Neural cell (in vitro differentiated cells): ENCODE measurements at regions not wholly inside any gene's neighbourhood (a gene's known extent, or its start where the extent isn't known, plus 50 kb on each side); places are given as distances from the start of the nearest gene placed in this dataset.

ENCODE experiments used
- H2AFZ ChIP-seq: fragments of 200-600, 300-800 bp; sonication (generic), shearing (Covaris generic); 2 replicates; pipeline ENCODE4 v1.6.0; 2014; ENCODE audit warnings: low read depth, mild to moderate bottlenecking, antibody characterized with exemption, low read length, moderate library complexity
- H3F3A ChIP-seq: fragments of 200-600 bp; shearing (Covaris generic); 2 replicates; pipeline ENCODE4 v1.6.1; 2016; ENCODE audit warnings: mild to moderate bottlenecking, moderate library complexity, mixed read lengths, antibody characterized with exemption, low read length; ENCODE audit not compliant: insufficient read depth, poor library complexity, severe bottlenecking
- H3K27ac ChIP-seq: fragments of 200-600, 300-800 bp; sonication (generic), shearing (Covaris generic); 2 replicates; pipeline ENCODE4 v1.5.1; 2014; ENCODE audit warnings: mild to moderate bottlenecking, low read length, moderate library complexity
- H3K27me3 ChIP-seq: fragments of 300-800, 200-600 bp; sonication (generic), shearing (Covaris generic); 2 replicates; pipeline ENCODE4 v1.6.0; 2014; ENCODE audit warnings: mild to moderate bottlenecking, low read depth, low read length, moderate library complexity; ENCODE audit not compliant: insufficient read depth
- H3K36me3 ChIP-seq: fragments of 300-800, 200-600 bp; sonication (generic), shearing (Covaris generic); 2 replicates; pipeline ENCODE4 v1.5.1; 2014; ENCODE audit warnings: mild to moderate bottlenecking, antibody characterized with exemption, low read length, moderate library complexity; ENCODE audit not compliant: insufficient read depth
- H3K4me2 ChIP-seq: fragments of 300-800, 200-600 bp; sonication (generic), shearing (Covaris generic); 2 replicates; pipeline ENCODE4 v1.6.0; 2014; ENCODE audit warnings: mild to moderate bottlenecking, low read length
- H3K4me3 ChIP-seq: fragments of 300-800, 200-600 bp; sonication (generic), shearing (Covaris generic); 2 replicates; pipeline ENCODE4 v1.5.1; 2014; ENCODE audit warnings: mild to moderate bottlenecking, low read length, moderate library complexity
- H3K79me2 ChIP-seq: fragments of 200-600 bp; shearing (Covaris generic); replicated peaks from 2 replicates; pipeline ENCODE4 v1.6.0; 2014; ENCODE audit warnings: mild to moderate bottlenecking, low read length, moderate library complexity; ENCODE audit not compliant: insufficient read depth
- H3K9ac ChIP-seq: fragments of 300-800, 200-600 bp; sonication (generic), shearing (Covaris generic); 2 replicates; pipeline ENCODE4 v1.6.1; 2016; ENCODE audit warnings: mild to moderate bottlenecking, low read length, mixed read lengths
- H3K9me2 ChIP-seq: fragments of 200-600 bp; shearing (Covaris generic); 2 replicates; pipeline ENCODE4 v1.6.1; 2016; ENCODE audit warnings: mild to moderate bottlenecking, low read length, mixed read lengths; ENCODE audit not compliant: insufficient read depth
- H3K9me3 ChIP-seq: fragments of 200-600, 300-800 bp; sonication (generic), shearing (Covaris generic); 2 replicates; pipeline ENCODE4 v1.6.1; 2016; ENCODE audit warnings: mild to moderate bottlenecking, mixed run types, low read length, moderate library complexity, mixed read lengths
- H4K20me1 ChIP-seq: fragments of 200-600 bp; shearing (Covaris generic); 2 replicates; pipeline ENCODE4 v1.6.1; 2016; ENCODE audit warnings: mild to moderate bottlenecking, mixed run types; ENCODE audit not compliant: insufficient read depth
- CTCF ChIP-seq: fragments of 450-650 bp; IDR thresholded peaks from 2 replicates; pipeline ENCODE4 v1.5.1; 2014; ENCODE audit warnings: antibody characterized with exemption, mild to moderate bottlenecking, moderate library complexity; ENCODE audit not compliant: poor library complexity, severe bottlenecking
- EP300 ChIP-seq: fragments of 450-650 bp; conservative IDR thresholded peaks from 2 replicates; pipeline ENCODE4 v1.6.1; 2014; ENCODE audit warnings: antibody characterized with exemption, mild to moderate bottlenecking, moderate library complexity; ENCODE audit not compliant: poor library complexity, severe bottlenecking
- EZH2 ChIP-seq: fragments of 200-600, 300-800 bp; shearing (Covaris generic), sonication (generic); IDR thresholded peaks from 2 replicates; pipeline ENCODE4 v1.6.1; 2014; ENCODE audit warnings: antibody characterized with exemption, low read length, borderline replicate concordance, mild to moderate bottlenecking; ENCODE audit not compliant: insufficient read depth, poor library complexity, severe bottlenecking
- MXI1 ChIP-seq: fragments of 450-650 bp; conservative IDR thresholded peaks from 2 replicates; pipeline ENCODE4 v1.6.1; 2014; ENCODE audit warnings: antibody characterized with exemption, mild to moderate bottlenecking; ENCODE audit not compliant: poor library complexity, severe bottlenecking
- POLR2AphosphoS5 ChIP-seq: IDR thresholded peaks from 2 replicates; pipeline ENCODE4 v1.6.1; 2012
- RAD21 ChIP-seq: fragments of 450-650 bp; conservative IDR thresholded peaks from 2 replicates; pipeline ENCODE4 v1.6.1; 2014; ENCODE audit warnings: antibody characterized with exemption, mild to moderate bottlenecking, moderate library complexity
- REST ChIP-seq: IDR thresholded peaks from 2 replicates; pipeline ENCODE4 v1.6.1; 2012; ENCODE audit warnings: borderline replicate concordance
- SMC3 ChIP-seq: fragments of 450-650 bp; conservative IDR thresholded peaks from 2 replicates; pipeline ENCODE4 v1.6.1; 2014; ENCODE audit warnings: antibody characterized with exemption, mild to moderate bottlenecking, moderate library complexity; ENCODE audit not compliant: poor library complexity
- TAF1 ChIP-seq: IDR thresholded peaks from 2 replicates; pipeline ENCODE4 v1.6.1; 2012; ENCODE audit warnings: low read depth

GRCh38 chr2:156134887-156135286 lies 197.6 kb downstream of the NR4A2 start:
- H4K20me1 ChIP-seq = no peaks in the 10 kb centered on the region
- H3F3A ChIP-seq = no peaks in the 10 kb centered on the region
- no peak overlapping the region for H3K9ac ChIP-seq
- no peak overlapping the region for H3K27ac ChIP-seq
- no peaks in the 10 kb centered on the region for H3K9me3 ChIP-seq
- H3K79me2 ChIP-seq = no peaks in the 10 kb centered on the region
- H3K4me3 ChIP-seq = no peak overlapping the region
- TF ChIP-seq POLR2AphosphoS5 (no peak), EZH2 (no peak), RAD21 (no peak), REST (no peak), CTCF (no peak), EP300 (no peak), MXI1 (no peak), TAF1 (no peak), SMC3 (no peak)
- no peaks in the 10 kb centered on the region for H3K27me3 ChIP-seq
- no peak overlapping the region for H3K4me2 ChIP-seq
- H3K36me3 ChIP-seq = no peaks in the 10 kb centered on the region
- no peaks in the 10 kb centered on the region for H3K9me2 ChIP-seq
- no peak overlapping the region for H2AFZ ChIP-seq

- no peak overlapping the region for H3K9ac ChIP-seq
- no peaks in the 10 kb centered on the region for H3K27me3 ChIP-seq
- H3K4me2 ChIP-seq = no peak overlapping the region
- H4K20me1 ChIP-seq = no peaks in the 10 kb centered on the region
- no peaks in the 10 kb centered on the region for H3F3A ChIP-seq
- H3K9me2 ChIP-seq = no peaks in the 10 kb centered on the region
- no peaks in the 10 kb centered on the region for H3K36me3 ChIP-seq
- no peak overlapping the region for H3K4me3 ChIP-seq
- H2AFZ ChIP-seq = no peak overlapping the region
- TF ChIP-seq SMC3 = no peak
- H3K27ac ChIP-seq = no peak overlapping the region
- H3K79me2 ChIP-seq = no peaks in the 10 kb centered on the region
- no peaks in the 10 kb centered on the region for H3K9me3 ChIP-seq
These were observed 199.6 kb downstream of the NR4A2 start for GRCh38 chr2:156132941-156133340.

GRCh38 chr2:156132130-156132529 lies 200.4 kb downstream of the NR4A2 start:
- H3K9ac ChIP-seq = no peak overlapping the region
- H3K27me3 ChIP-seq = no peaks in the 10 kb centered on the region
- TF ChIP-seq SMC3 (no peak), TAF1 (no peak), EZH2 (no peak), MXI1 (no peak), EP300 (no peak), POLR2AphosphoS5 (no peak), REST (no peak), RAD21 (no peak), CTCF (no peak)
- H4K20me1 ChIP-seq = no peaks in the 10 kb centered on the region
- H3K79me2 ChIP-seq = no peaks in the 10 kb centered on the region
- no peak overlapping the region for H3K4me2 ChIP-seq
- no peaks in the 10 kb centered on the region for H3F3A ChIP-seq
- H3K9me2 ChIP-seq = no peaks in the 10 kb centered on the region
- no peak overlapping the region for H2AFZ ChIP-seq
- H3K27ac ChIP-seq = no peak overlapping the region
- no peaks in the 10 kb centered on the region for H3K9me3 ChIP-seq
- H3K36me3 ChIP-seq = no peaks in the 10 kb centered on the region
- H3K4me3 ChIP-seq = no peak overlapping the region
